ENCODE measurements at regions not wholly inside any gene's neighbourhood (a gene's known extent, or its start where the extent isn't known, plus 50 kb on each side); places are given as distances from the start of the nearest gene placed in this dataset.

GRCh38 chr18:24877066-24877465 lies 416.6 kb downstream of the HRH4 start:
- TF ChIP-seq RARB (CRISPR knock-in tag; IDR thresholded peaks at IDR 0.05) (no peak), ZC3H10 (CRISPR knock-in tag; IDR thresholded peaks at IDR 0.05) (no peak), OSR1 (CRISPR knock-in tag; IDR thresholded peaks at IDR 0.05) (no peak), CREB5 (CRISPR knock-in tag; IDR thresholded peaks at IDR 0.05; ENCODE audit: low read depth) (no peak), TSHZ2 (CRISPR knock-in tag; IDR thresholded peaks at IDR 0.05) (no peak), ARNTL (CRISPR knock-in tag; IDR thresholded peaks at IDR 0.05; ENCODE audit: borderline replicate concordance, low read depth) (no peak), ZFP30 (CRISPR knock-in tag; IDR thresholded peaks at IDR 0.05) (no peak), ESRRG (CRISPR knock-in tag; IDR thresholded peaks at IDR 0.05) (no peak), ZFP3 (CRISPR knock-in tag; IDR thresholded peaks at IDR 0.05) (no peak), PPARA (CRISPR knock-in tag; IDR thresholded peaks at IDR 0.05; ENCODE audit: borderline replicate concordance) (no peak), TCF4 (CRISPR knock-in tag; IDR thresholded peaks at IDR 0.05; ENCODE audit: borderline replicate concordance) (no peak), TOX (CRISPR knock-in tag; IDR thresholded peaks at IDR 0.05; ENCODE audit: borderline replicate concordance) (no peak)
- TF ChIP-seq, protein P1, sequence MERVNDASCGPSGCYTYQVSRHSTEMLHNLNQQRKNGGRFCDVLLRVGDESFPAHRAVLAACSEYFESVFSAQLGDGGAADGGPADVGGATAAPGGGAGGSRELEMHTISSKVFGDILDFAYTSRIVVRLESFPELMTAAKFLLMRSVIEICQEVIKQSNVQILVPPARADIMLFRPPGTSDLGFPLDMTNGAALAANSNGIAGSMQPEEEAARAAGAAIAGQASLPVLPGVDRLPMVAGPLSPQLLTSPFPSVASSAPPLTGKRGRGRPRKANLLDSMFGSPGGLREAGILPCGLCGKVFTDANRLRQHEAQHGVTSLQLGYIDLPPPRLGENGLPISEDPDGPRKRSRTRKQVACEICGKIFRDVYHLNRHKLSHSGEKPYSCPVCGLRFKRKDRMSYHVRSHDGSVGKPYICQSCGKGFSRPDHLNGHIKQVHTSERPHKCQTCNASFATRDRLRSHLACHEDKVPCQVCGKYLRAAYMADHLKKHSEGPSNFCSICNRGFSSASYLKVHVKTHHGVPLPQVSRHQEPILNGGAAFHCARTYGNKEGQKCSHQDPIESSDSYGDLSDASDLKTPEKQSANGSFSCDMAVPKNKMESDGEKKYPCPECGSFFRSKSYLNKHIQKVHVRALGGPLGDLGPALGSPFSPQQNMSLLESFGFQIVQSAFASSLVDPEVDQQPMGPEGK (CRISPR knock-in tag; IDR thresholded peaks at IDR 0.05; ENCODE audit: borderline replicate concordance) = no peak

Data from SK-N-SH treated with all-trans-retinoic acid at 6 μM for 48 hours (cell line).